ENCODE measurements at regions not wholly inside any gene's neighbourhood (a gene's known extent, or its start where the extent isn't known, plus 50 kb on each side); places are given as distances from the start of the nearest gene placed in this dataset.
"Not testable (repeated sequence)": the region's sequence is repeated elsewhere in the genome, so short reads cannot be mapped to it uniquely, and the experiment has no call there.

GRCh38 chr6:4364172-4364571 is 228.8 kb upstream of the ECI2 start:
- no peak overlapping the region for H3K4me3 Mint-ChIP-seq
- ATAC-seq (replicated peaks) = peak; percentile 68
- H3K27me3 Mint-ChIP-seq = peaks cover 16% of the 10 kb centered on the region
- H3K36me3 Mint-ChIP-seq (ENCODE audit: low read depth) = no peaks in the 10 kb centered on the region
- H3K4me1 Mint-ChIP-seq = peaks cover 6% of the 10 kb centered on the region
- no peaks in the 10 kb centered on the region for H3K9me3 Mint-ChIP-seq
- H3K27ac Mint-ChIP-seq = no peak overlapping the region

- no peak overlapping the region for H3K27ac Mint-ChIP-seq
- H3K4me1 Mint-ChIP-seq = peaks cover 6% of the 10 kb centered on the region
- no peak overlapping the region for H3K4me3 Mint-ChIP-seq
- no peak for ATAC-seq (replicated peaks)
- peaks cover 13% of the 10 kb centered on the region for H3K27me3 Mint-ChIP-seq
- H3K9me3 Mint-ChIP-seq = no peaks in the 10 kb centered on the region
- no peaks in the 10 kb centered on the region for H3K36me3 Mint-ChIP-seq (ENCODE audit: low read depth)
Observed at GRCh38 chr6:4363656-4364055, 228.3 kb upstream of the ECI2 start.

GRCh38 chr6:4362326-4362725 is 227.0 kb upstream of the ECI2 start:
- Mint-ChIP-seq H3K27me3 (peaks cover 14% of the 10 kb centered on the region), H3K4me3 (no peak overlapping the region), H3K9me3 (no peaks in the 10 kb centered on the region), H3K27ac (no peak overlapping the region), H3K36me3 (ENCODE audit: low read depth) (no peaks in the 10 kb centered on the region), H3K4me1 (peaks cover 6% of the 10 kb centered on the region)
- ATAC-seq (replicated peaks) = no peak

GRCh38 chr6:4360920-4361319 is 225.5 kb upstream of the ECI2 start:
- no peaks in the 10 kb centered on the region for H3K9me3 Mint-ChIP-seq
- H3K36me3 Mint-ChIP-seq (ENCODE audit: low read depth) = no peaks in the 10 kb centered on the region
- H3K4me3 Mint-ChIP-seq = no peak overlapping the region
- H3K4me1 Mint-ChIP-seq = peaks cover 6% of the 10 kb centered on the region
- H3K27ac Mint-ChIP-seq = no peak overlapping the region
- no peak for ATAC-seq (replicated peaks)
- peaks cover 17% of the 10 kb centered on the region for H3K27me3 Mint-ChIP-seq

DNA sequence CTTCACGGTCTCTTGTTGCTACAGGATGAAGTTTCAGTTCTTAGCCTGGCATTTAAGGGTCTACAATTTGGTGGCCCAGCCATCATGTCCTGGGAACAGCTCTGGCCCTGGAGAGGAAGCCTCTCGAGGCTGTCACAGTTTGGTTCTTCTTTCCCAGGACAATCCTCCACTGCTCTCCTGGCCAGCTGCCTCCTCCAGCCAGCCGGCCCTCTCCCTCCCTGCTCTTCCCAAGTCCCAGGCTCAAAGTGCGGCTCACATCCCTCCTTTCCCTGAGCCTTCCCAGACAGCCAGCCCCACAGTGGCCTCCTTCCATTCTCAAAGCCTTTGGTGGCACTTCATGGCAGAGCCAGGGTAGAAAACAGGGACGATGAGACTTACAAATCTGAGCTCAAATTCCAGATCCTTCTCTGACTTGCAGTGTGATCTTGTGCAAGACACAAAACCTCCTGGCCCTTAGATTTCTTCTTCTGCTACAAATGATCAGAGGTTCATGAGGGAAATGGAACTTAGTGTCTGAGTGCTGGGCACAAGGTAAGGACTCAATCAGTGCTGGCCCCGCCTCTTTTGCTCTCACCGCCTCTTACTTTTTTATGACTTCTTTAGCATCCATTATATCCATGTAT is 223.8 kb upstream of the ECI2 start:
- Mint-ChIP-seq H3K4me3 (peak overlapping the region; percentile 25), H3K9me3 (no peaks in the 10 kb centered on the region), H3K27ac (peak overlapping the region; percentile 75), H3K4me1 (no peaks in the 10 kb centered on the region), H3K27me3 (peaks cover 17% of the 10 kb centered on the region), H3K36me3 (ENCODE audit: low read depth) (no peaks in the 10 kb centered on the region)
- ATAC-seq (replicated peaks) = no peak

DNA sequence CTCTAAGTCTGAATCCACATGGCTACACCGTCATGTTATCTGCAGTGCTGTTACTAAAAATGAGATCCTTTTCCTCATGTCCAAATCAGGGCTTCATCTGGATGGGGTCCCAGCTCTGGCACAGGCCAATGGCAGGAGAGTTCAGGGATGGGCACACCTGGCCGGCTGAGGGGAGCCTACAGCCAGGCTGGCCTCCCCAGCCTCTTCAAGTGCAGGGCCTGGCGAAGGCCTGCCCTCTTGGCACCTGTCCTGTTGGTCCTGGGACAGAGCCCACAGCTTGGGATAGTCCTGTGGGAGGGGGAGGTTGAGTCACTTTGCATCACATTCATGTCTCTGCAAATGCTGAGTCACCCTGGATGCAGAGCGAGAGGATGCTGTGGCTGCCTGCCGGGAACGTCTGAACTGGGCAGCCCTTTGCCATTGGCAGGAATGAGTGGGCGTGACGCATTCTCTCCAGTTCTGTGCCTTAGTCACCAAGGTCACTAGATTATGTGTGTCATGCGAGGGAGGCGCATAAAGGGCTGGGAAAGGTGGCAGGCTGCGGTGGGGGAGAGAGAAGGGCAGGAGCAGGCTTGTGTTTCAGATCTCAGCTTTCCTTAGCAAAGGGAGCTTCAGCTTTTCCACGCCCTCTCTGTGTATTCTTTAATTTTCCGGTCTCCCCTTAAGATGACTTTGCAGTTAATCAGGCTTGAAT is 223.2 kb upstream of the ECI2 start:
- peak; percentile 91 for ATAC-seq (replicated peaks)
- peaks cover 21% of the 10 kb centered on the region for H3K27me3 Mint-ChIP-seq
- no peaks in the 10 kb centered on the region for H3K9me3 Mint-ChIP-seq
- no peaks in the 10 kb centered on the region for H3K4me1 Mint-ChIP-seq
- peak overlapping the region; percentile 75 for H3K27ac Mint-ChIP-seq
- peak overlapping the region; percentile 25 for H3K4me3 Mint-ChIP-seq
- no peaks in the 10 kb centered on the region for H3K36me3 Mint-ChIP-seq (ENCODE audit: low read depth)

DNA sequence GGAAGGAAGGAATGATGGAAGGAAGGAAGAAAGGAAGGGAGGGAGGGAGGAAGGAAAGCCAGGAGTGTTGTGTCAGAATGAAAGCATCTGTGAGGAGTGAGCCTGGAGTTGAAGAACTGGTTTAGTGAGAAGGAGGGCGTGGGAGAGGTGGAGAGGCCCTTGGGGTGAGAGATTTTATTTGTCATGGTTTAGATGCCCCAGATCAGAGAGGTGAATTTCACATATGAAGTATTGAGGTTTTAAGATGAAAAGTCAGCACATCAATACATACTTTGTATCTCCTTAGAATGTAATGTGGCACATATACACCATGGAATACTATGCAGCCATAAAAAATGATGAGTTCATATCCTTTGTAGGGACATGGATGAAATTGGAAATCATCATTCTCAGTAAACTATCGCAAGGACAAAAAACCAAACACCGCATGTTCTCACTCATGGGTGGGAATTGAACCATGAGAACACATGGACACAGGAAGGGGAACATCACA is 222.3 kb upstream of the ECI2 start:
- not testable (repeated sequence) for H3K36me3 Mint-ChIP-seq (ENCODE audit: low read depth); H3K9me3 Mint-ChIP-seq; H3K4me1 Mint-ChIP-seq; ATAC-seq (replicated peaks); H3K4me3 Mint-ChIP-seq
- Mint-ChIP-seq H3K27ac (peak overlapping the region; percentile 44), H3K27me3 (peaks cover 21% of the 10 kb centered on the region)

GRCh38 chr6:4356899-4357659 is 221.7 kb upstream of the ECI2 start:
- no peaks in the 10 kb centered on the region for H3K9me3 Mint-ChIP-seq
- no peaks in the 10 kb centered on the region for H3K36me3 Mint-ChIP-seq (ENCODE audit: low read depth)
- peak overlapping the region; percentile 44 for H3K27ac Mint-ChIP-seq
- no peaks in the 10 kb centered on the region for H3K4me1 Mint-ChIP-seq
- peaks cover 25% of the 10 kb centered on the region for H3K27me3 Mint-ChIP-seq
- no peak for ATAC-seq (replicated peaks)
- H3K4me3 Mint-ChIP-seq = no peak overlapping the region

- no peaks in the 10 kb centered on the region for H3K4me1 Mint-ChIP-seq
- no peak overlapping the region for H3K4me3 Mint-ChIP-seq
- no peaks in the 10 kb centered on the region for H3K36me3 Mint-ChIP-seq (ENCODE audit: low read depth)
- peaks cover 23% of the 10 kb centered on the region for H3K27me3 Mint-ChIP-seq
- H3K27ac Mint-ChIP-seq = no peak overlapping the region
- H3K9me3 Mint-ChIP-seq = no peaks in the 10 kb centered on the region
- ATAC-seq (replicated peaks) = peak; percentile 2
Observed at GRCh38 chr6:4355241-4355640, 219.9 kb upstream of the ECI2 start.

GRCh38 chr6:4354181-4354580 is 218.8 kb upstream of the ECI2 start:
- peaks cover 18% of the 10 kb centered on the region for H3K27me3 Mint-ChIP-seq
- no peak overlapping the region for H3K27ac Mint-ChIP-seq
- H3K4me1 Mint-ChIP-seq = no peaks in the 10 kb centered on the region
- no peak for ATAC-seq (replicated peaks)
- no peak overlapping the region for H3K4me3 Mint-ChIP-seq
- no peaks in the 10 kb centered on the region for H3K9me3 Mint-ChIP-seq
- H3K36me3 Mint-ChIP-seq (ENCODE audit: low read depth) = no peaks in the 10 kb centered on the region

- no peak for ATAC-seq (replicated peaks)
- H3K36me3 Mint-ChIP-seq (ENCODE audit: low read depth) = no peaks in the 10 kb centered on the region
- H3K27ac Mint-ChIP-seq = no peak overlapping the region
- no peaks in the 10 kb centered on the region for H3K4me1 Mint-ChIP-seq
- H3K27me3 Mint-ChIP-seq = peaks cover 22% of the 10 kb centered on the region
- H3K9me3 Mint-ChIP-seq = no peaks in the 10 kb centered on the region
- H3K4me3 Mint-ChIP-seq = no peak overlapping the region
Observed at GRCh38 chr6:4352731-4353130, 217.4 kb upstream of the ECI2 start.

DNA sequence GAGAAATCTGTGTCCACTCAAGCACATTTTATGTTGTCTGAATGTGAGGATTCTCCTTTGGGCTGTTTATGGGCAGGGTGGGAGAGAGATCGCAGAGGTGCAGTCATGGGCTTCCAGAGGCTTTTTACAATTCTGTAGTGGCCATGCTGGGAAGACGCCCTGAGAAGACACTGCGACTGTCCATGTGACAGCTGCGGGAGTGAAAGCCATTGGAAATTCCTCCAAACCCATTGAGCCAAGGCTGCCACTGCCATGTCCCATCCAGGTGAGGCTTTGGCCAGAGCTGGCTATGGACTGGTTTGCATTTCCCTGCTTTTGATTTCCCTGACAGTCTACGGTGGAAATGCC is 216.9 kb upstream of the ECI2 start:
- Mint-ChIP-seq H3K27me3 (peaks cover 21% of the 10 kb centered on the region), H3K27ac (no peak overlapping the region), H3K36me3 (ENCODE audit: low read depth) (no peaks in the 10 kb centered on the region), H3K4me3 (no peak overlapping the region), H3K9me3 (no peaks in the 10 kb centered on the region), H3K4me1 (no peaks in the 10 kb centered on the region)
- ATAC-seq (replicated peaks) = no peak

DNA sequence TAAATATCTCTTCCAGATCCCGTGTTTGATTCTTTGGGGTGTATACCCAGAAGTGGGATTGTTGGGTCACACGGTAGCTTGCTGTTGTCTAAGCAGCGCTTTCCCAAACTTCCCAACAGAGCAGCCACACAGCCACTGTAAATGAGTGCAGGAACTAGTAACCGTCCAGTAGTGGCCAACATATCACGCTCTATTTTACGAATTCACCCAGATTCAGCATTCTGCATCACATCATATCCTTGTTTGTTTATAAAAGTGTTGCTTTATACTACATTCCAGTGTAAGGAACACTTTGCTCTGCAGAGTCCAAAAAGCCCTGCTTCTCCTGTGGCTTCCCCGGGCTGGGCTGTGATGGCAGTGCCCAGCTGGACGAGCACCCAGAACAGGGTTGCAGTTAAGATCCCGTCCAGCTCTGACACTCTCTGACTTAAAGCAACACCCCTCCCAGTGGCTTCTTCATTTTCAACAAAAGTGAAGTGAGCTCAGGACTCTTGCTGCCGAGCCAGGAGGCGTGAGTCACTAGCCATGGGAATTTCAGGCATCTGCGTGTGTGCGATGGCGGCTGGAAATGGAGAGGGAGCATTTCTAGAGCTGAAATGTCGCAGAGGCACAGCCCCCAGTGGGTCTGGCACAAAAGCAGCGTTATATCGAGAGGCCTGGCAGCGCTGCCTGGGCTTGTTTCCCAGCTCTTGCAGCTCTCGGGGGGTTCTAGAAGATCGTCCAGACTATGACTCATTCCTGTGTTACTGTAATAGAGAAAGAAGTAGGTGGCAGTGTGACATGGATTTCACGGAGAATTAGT is 216.3 kb upstream of the ECI2 start:
- no peak overlapping the region for H3K27ac Mint-ChIP-seq
- no peaks in the 10 kb centered on the region for H3K36me3 Mint-ChIP-seq (ENCODE audit: low read depth)
- no peaks in the 10 kb centered on the region for H3K9me3 Mint-ChIP-seq
- no peaks in the 10 kb centered on the region for H3K4me1 Mint-ChIP-seq
- peaks cover 20% of the 10 kb centered on the region for H3K27me3 Mint-ChIP-seq
- H3K4me3 Mint-ChIP-seq = no peak overlapping the region
- ATAC-seq (replicated peaks) = no peak

Data from activated T-helper 17 cell treated with anti-CD3 and anti-CD28 coated beads, Interleukin-2, amount 50 U/mL, for 72 hours (primary cell).